ENCODE measurements at regions not wholly inside any gene's neighbourhood (a gene's known extent, or its start where the extent isn't known, plus 50 kb on each side); places are given as distances from the start of the nearest gene placed in this dataset.
A peak's percentile ranks its signal among the peaks of the same experiment; 100 is the strongest.

- H3K36me3 ChIP-seq: no peaks in the 10 kb centered on the region
- intact Hi-C loops (cut with DNase I): no loop called here
- H3K9me3 ChIP-seq: no peaks in the 10 kb centered on the region
- H3K27ac ChIP-seq: peak overlapping the region in 1 of 2 donors; percentile 26
- no peak for DNase-seq
- H3K4me1 ChIP-seq (ENCODE audit: insufficient read depth): no peaks in the 10 kb centered on the region
- H3K4me3 ChIP-seq: no peak overlapping the region
- TF ChIP-seq POLR2A (IDR thresholded peaks at IDR 0.05) (no peak), EP300 (IDR thresholded peaks at IDR 0.05) (no peak)
- TF ChIP-seq, protein P1, sequence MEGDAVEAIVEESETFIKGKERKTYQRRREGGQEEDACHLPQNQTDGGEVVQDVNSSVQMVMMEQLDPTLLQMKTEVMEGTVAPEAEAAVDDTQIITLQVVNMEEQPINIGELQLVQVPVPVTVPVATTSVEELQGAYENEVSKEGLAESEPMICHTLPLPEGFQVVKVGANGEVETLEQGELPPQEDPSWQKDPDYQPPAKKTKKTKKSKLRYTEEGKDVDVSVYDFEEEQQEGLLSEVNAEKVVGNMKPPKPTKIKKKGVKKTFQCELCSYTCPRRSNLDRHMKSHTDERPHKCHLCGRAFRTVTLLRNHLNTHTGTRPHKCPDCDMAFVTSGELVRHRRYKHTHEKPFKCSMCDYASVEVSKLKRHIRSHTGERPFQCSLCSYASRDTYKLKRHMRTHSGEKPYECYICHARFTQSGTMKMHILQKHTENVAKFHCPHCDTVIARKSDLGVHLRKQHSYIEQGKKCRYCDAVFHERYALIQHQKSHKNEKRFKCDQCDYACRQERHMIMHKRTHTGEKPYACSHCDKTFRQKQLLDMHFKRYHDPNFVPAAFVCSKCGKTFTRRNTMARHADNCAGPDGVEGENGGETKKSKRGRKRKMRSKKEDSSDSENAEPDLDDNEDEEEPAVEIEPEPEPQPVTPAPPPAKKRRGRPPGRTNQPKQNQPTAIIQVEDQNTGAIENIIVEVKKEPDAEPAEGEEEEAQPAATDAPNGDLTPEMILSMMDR (IDR thresholded peaks at IDR 0.05): no peak
- H3K27me3 ChIP-seq: no peaks in the 10 kb centered on the region
- 21 to 28% (median 21%) methylated on average over 4 of the region's 4 CpGs for WGBS, 3 donors
Measured at GRCh38 chr21:27070861-27071670, 104.2 kb upstream of the ADAMTS5 start.

DNA sequence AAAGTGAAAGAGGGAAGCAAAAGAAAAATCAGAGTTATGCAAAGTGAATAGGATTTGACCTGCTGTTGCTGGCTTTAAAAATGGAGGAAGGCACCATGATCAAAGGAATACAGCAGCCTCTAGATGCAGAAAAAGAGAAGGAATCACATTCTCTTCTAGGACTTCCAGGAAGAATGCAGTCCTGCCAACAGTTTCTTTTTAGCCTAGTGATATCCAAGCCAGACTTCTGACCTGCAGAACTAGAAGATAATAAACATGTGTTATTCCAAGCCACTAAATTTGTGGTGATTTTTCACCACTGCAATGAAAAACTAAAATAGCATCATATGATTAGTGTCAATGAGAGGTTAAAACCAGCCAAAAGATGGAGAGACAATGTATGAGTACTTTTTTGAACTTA lies 101.9 kb upstream of the ADAMTS5 start:
- no peak overlapping the region for H3K27ac ChIP-seq
- H3K4me1 ChIP-seq (ENCODE audit: insufficient read depth): no peaks in the 10 kb centered on the region

DNA sequence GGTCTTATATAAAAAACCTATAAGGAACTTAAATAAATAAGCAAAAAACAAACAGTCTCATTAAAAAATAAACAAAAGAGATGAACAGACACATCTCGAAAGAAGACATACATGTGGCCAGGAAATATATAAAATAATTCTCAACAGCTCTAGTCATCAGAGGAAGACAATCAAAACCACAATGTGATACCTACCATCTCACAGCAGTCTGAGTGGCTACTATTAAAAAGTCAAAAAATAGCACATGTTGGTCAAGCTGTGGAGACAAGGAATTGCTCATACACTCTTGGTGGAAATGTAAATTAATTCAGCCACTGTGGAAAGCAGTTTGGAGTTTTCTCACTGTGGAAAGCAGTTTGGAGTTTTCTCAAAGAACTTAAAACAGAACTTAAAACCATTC lies 100.3 kb upstream of the ADAMTS5 start:
- no peak for DNase-seq

More for the DNA sequence above, 101.9 kb upstream of the ADAMTS5 start:
- Histone ChIP-seq H3K36me3 (no peaks in the 10 kb centered on the region), H3K27me3 (no peaks in the 10 kb centered on the region), H3K9me3 (no peaks in the 10 kb centered on the region), H3K4me3 (no peak overlapping the region)
- intact Hi-C loops (cut with DNase I): no loop called here
- TF ChIP-seq EP300 (IDR thresholded peaks at IDR 0.05) (no peak), POLR2A (IDR thresholded peaks at IDR 0.05) (no peak)
- TF ChIP-seq, protein P1 (IDR thresholded peaks at IDR 0.05): no peak
- no peak for DNase-seq

DNA sequence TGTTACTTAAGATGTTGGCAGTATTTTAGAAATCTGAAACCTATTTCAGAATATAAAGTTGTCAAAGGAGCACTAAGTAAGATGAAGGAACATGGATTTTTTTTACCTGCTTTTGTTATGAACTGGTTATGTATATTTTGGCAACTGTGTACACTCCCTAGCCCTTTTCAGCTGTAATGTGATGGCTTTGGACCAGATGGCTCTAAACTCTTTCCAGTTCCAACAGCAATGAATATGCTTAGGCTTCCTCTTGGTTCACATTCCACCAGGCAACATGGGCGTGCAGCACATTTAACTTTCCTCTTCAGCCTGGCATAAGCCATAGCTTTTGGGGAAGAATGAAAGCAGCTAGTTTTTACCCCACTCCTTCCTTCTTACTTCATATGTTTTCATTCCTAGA lies 95.6 kb upstream of the ADAMTS5 start:
- Histone ChIP-seq H3K4me3 (no peak overlapping the region), H3K9me3 (no peaks in the 10 kb centered on the region), H3K36me3 (no peaks in the 10 kb centered on the region), H3K27me3 (no peaks in the 10 kb centered on the region), H3K4me1 (ENCODE audit: insufficient read depth) (peaks cover 2% of the 10 kb centered on the region), H3K27ac (no peak overlapping the region)
- intact Hi-C loops (cut with DNase I): no loop called here
- no peak for TF ChIP-seq EP300 (IDR thresholded peaks at IDR 0.05)
- no peak for TF ChIP-seq POLR2A (IDR thresholded peaks at IDR 0.05)
- TF ChIP-seq, protein P1 (IDR thresholded peaks at IDR 0.05): no peak
- 71 to 83% (median 73%) methylated on average over 1 of the region's 1 CpG for WGBS, 3 donors
- no peak for DNase-seq

More for the DNA sequence above, 100.3 kb upstream of the ADAMTS5 start:
- TF ChIP-seq POLR2A (IDR thresholded peaks at IDR 0.05): no peak
- intact Hi-C loops (cut with DNase I): no loop called here
- H3K36me3 ChIP-seq: no peaks in the 10 kb centered on the region
- no peaks in the 10 kb centered on the region for H3K27me3 ChIP-seq
- H3K27ac ChIP-seq: no peak overlapping the region
- no peaks in the 10 kb centered on the region for H3K9me3 ChIP-seq
- no peak overlapping the region for H3K4me3 ChIP-seq
- 93 to 100% (median 97%) methylated on average over 1 of the region's 1 CpG for WGBS, 3 donors
- no peaks in the 10 kb centered on the region for H3K4me1 ChIP-seq (ENCODE audit: insufficient read depth)

- TF ChIP-seq EP300 (IDR thresholded peaks at IDR 0.05) (no peak), POLR2A (IDR thresholded peaks at IDR 0.05) (no peak)
- TF ChIP-seq, protein P1 (IDR thresholded peaks at IDR 0.05): no peak
- H3K27ac ChIP-seq: no peak overlapping the region
- no peaks in the 10 kb centered on the region for H3K9me3 ChIP-seq
- intact Hi-C loops (cut with DNase I): no loop called here
- no peak for DNase-seq
- no peak overlapping the region for H3K4me3 ChIP-seq
- no peaks in the 10 kb centered on the region for H3K27me3 ChIP-seq
- peaks cover 2% of the 10 kb centered on the region for H3K4me1 ChIP-seq (ENCODE audit: insufficient read depth)
- H3K36me3 ChIP-seq: no peaks in the 10 kb centered on the region
Measured at GRCh38 chr21:27061770-27062169, 94.9 kb upstream of the ADAMTS5 start.
